Activated CD4-positive, alpha-beta T cell treated with anti-CD3 and anti-CD28 coated beads, Interleukin-10, Interleukin-2, amounts not matched to agents 100 ng/mL and 50 ng/mL, durations not matched to agents 16 hours and 8 hours (primary cell): ENCODE measurements at regions not wholly inside any gene's neighbourhood (a gene's known extent, or its start where the extent isn't known, plus 50 kb on each side); places are given as distances from the start of the nearest gene placed in this dataset.

Source experiments
- DNase-seq: peaks from one replicate; pipeline ENCODE4 v3.0.0-alpha.2; 2020

GRCh38 chr21:26736449-26736848, 108.8 kb downstream of the ADAMTS1 start:
- no peak for DNase-seq

- peak; percentile 21 for DNase-seq
Measured at GRCh38 chr21:26732432-26733221, 112.6 kb downstream of the ADAMTS1 start.

GRCh38 chr21:26719750-26720149, 125.5 kb downstream of the ADAMTS1 start:
- DNase-seq = no peak

- peak; percentile 8 for DNase-seq
Measured at GRCh38 chr21:26717146-26717739, 128.0 kb downstream of the ADAMTS1 start.

- peak; percentile 35 for DNase-seq
Measured at GRCh38 chr21:26715878-26716506, 129.2 kb downstream of the ADAMTS1 start.

- DNase-seq = no peak
Measured at GRCh38 chr21:26715116-26715515, 130.1 kb downstream of the ADAMTS1 start.

- DNase-seq = no peak
Measured at GRCh38 chr21:26710155-26710554, 135.1 kb downstream of the ADAMTS1 start.

- peak; percentile 2 for DNase-seq
Measured at GRCh38 chr21:26709090-26709489, 136.0 kb upstream of the CYYR1 start.

GRCh38 chr21:26708223-26708800, 135.2 kb upstream of the CYYR1 start:
- DNase-seq = no peak

GRCh38 chr21:26707246-26707645, 134.2 kb upstream of the CYYR1 start:
- no peak for DNase-seq

GRCh38 chr21:26698416-26698815, 125.3 kb upstream of the CYYR1 start:
- no peak for DNase-seq

GRCh38 chr21:26691416-26691815, 118.3 kb upstream of the CYYR1 start:
- DNase-seq = no peak

- no peak for DNase-seq
Measured at GRCh38 chr21:26686705-26687104, 113.6 kb upstream of the CYYR1 start.

GRCh38 chr21:26686278-26686677, 113.2 kb upstream of the CYYR1 start:
- peak; percentile 47 for DNase-seq

GRCh38 chr21:26684889-26685288, 111.8 kb upstream of the CYYR1 start:
- no peak for DNase-seq

GRCh38 chr21:26683996-26684395, 110.9 kb upstream of the CYYR1 start:
- DNase-seq = no peak

GRCh38 chr21:26679284-26679683, 106.2 kb upstream of the CYYR1 start:
- no peak for DNase-seq

- DNase-seq = no peak
Measured at GRCh38 chr21:26674323-26674722, 101.2 kb upstream of the CYYR1 start.

- DNase-seq = no peak
Measured at GRCh38 chr21:26669215-26669764, 96.2 kb upstream of the CYYR1 start.

- no peak for DNase-seq
Measured at GRCh38 chr21:26659757-26660156, 86.7 kb upstream of the CYYR1 start.

- no peak for DNase-seq
Measured at GRCh38 chr21:26659182-26659581, 86.1 kb upstream of the CYYR1 start.

GRCh38 chr21:26655460-26655859, 82.4 kb upstream of the CYYR1 start:
- DNase-seq = no peak

- DNase-seq = no peak
Measured at GRCh38 chr21:26653430-26653829, 80.3 kb upstream of the CYYR1 start.

GRCh38 chr21:26652854-26653253, 79.8 kb upstream of the CYYR1 start:
- DNase-seq = no peak
